ENCODE measurements at regions not wholly inside any gene's neighbourhood (a gene's known extent, or its start where the extent isn't known, plus 50 kb on each side); places are given as distances from the start of the nearest gene placed in this dataset.
"Not testable (repeated sequence)": the region's sequence is repeated elsewhere in the genome, so short reads cannot be mapped to it uniquely, and the experiment has no call there.

DNA sequence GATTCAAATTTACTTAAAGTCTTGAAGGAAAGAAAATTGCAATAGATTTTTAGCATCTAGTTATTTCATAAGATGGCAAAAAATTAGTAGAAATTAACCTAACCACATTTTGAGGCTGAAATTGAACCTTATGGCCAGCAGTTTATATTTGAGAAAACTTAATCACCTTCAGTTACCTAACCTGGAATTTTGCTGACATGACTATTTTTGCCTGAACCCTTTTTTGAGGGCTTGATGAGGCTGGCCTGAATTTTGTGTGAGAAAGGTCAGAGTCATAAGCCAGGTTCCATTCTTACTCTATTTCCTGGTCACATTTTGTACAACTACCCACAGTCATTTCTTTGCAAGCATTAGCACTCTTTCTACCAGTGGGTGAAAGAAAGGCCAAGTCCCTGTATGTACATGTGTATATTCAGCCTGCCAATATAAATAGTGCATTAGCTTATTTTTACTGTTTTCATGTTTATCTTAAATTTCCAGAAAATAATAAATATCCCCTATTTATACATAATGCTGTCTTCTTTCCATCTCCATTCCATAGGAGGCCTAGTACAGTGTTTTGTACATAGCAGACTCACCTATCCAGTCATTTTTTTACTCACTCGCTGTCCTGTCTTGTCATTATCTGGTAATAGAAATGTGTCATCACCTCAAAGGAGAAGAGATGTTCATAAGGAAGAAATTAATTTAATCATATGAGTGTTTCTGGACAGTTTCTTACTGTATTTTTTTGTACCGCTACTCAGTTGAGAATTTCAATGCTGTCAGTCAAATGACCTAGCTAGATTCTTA, 108.4 kb upstream of the SGCD start:
- DNase-seq (ENCODE audit: insufficient read length) (no peak), FAIRE-seq (no peak)
- TF ChIP-seq POLR2AphosphoS5 (IDR thresholded peaks at IDR 0.05; ENCODE audit: low read depth, low read length): no peak
- no peak for TF ChIP-seq POLR2A (IDR thresholded peaks at IDR 0.05; ENCODE audit: low read depth, low read length)
- TF ChIP-seq TAF1 (IDR thresholded peaks at IDR 0.05; ENCODE audit: borderline replicate concordance, low read depth, low read length): no peak

DNA sequence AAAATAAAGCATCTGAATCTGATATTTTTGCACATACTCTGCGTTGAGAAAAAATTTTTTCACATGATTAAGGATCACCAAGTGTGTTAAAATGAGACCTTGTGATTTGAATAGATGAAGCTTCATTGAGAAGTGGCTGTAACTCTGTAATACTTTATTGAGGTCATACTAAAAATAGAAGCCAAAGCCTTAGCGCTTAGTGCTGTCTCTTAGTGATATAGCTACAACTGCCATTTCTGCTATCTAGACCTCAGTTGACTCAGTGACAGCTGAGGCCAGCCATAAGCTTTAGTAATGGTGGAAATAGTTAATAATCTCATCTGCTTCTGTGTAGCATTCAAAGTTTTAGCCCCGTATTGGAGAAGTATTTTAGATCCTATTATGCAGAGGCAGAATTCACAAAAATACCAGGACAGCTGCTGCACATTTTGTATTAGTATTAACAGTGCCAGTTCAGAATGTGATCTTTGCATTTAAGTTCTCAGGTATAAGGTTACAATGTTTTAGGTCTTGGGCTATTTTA, 107.4 kb upstream of the SGCD start:
- DNase-seq (ENCODE audit: insufficient read length): no peak
- TF ChIP-seq TAF1 (IDR thresholded peaks at IDR 0.05; ENCODE audit: borderline replicate concordance, low read depth, low read length): no peak
- TF ChIP-seq POLR2A (IDR thresholded peaks at IDR 0.05; ENCODE audit: low read depth, low read length): no peak
- TF ChIP-seq POLR2AphosphoS5 (IDR thresholded peaks at IDR 0.05; ENCODE audit: low read depth, low read length): no peak
- FAIRE-seq: no peak

DNA sequence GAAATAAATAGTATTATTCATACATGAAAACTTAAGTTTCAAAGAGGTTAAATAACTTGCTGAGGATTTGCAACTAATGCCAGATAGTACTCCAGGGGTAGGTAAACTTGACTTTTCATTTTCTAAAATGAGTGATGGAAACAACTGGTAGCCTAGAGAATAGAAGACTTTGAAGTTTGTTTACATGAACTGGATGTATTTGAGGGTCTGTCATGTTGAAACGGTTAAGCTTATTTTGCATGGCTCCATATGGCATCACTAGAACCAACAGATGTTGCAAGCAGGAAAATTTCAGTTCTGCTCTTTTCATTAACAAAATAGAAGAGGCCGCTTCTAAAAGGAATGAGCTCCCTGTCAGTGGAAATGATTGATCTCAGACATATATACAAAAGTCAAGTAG, 105.1 kb upstream of the SGCD start:
- DNase-seq (ENCODE audit: insufficient read length): no peak
- no peak for TF ChIP-seq TAF1 (IDR thresholded peaks at IDR 0.05; ENCODE audit: borderline replicate concordance, low read depth, low read length)
- TF ChIP-seq POLR2A (IDR thresholded peaks at IDR 0.05; ENCODE audit: low read depth, low read length): no peak
- no peak for FAIRE-seq

DNA sequence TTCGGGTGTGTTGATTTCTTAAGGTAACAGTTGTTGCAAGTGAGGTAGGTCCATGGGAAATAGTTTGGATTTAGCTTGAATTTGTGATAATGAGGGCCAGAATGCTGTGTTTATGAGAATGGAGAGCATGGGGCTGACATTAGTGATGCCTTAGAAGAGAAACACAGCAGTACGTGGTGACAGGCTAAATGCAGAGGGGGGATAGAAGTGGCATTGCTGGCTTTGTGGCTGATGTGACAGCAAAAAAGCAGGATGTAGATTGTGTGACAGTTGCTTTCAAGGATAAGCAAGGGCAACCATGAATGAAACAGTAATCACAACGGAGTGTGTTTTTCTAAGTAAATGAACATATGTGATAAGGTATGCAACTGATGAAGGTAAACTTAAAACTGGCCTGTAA, 103.4 kb upstream of the SGCD start:
- no peak for DNase-seq (ENCODE audit: insufficient read length)
- no peak for FAIRE-seq
- TF ChIP-seq TAF1 (IDR thresholded peaks at IDR 0.05; ENCODE audit: borderline replicate concordance, low read depth, low read length) (no peak), POLR2A (IDR thresholded peaks at IDR 0.05; ENCODE audit: low read depth, low read length) (no peak), POLR2AphosphoS5 (IDR thresholded peaks at IDR 0.05; ENCODE audit: low read depth, low read length) (no peak)

DNA sequence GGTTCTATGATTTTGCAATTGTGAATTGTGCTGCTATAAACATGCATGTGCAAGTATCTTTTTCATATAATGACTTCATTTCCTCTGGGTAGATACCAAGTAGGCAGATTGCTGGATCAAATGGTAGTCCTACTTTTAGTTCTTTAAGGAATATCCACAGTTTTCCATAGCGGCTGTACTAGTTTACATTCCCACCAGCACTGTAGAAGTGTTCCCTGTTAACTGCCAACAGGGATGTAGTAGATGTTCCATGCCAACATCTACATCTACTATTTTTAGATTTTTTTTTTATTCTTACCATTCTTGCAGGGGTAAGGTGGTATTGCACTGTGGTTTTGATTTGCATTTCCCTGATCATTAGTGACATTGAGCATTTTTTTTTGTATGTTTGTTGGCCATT, 100.5 kb upstream of the SGCD start:
- not testable (repeated sequence) for FAIRE-seq; DNase-seq (ENCODE audit: insufficient read length)

DNA sequence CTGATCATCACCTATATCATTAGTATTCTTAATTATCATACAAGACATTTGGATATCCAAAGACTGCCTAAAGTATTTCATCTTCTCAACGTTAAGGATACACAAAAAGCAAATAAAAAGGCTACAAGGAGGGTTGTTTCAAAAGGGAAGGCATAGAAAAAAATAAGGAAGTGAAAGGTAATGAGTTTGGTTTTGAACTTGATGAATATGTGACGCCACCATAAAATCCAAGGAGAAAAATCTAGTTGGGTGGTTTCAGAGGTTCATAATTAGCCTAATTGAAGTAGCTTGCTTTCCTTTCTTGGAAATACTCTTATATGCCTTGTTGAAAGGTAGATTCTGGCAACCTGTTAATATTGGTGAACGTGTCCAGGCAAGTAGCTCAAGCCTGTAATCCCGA, 96.1 kb upstream of the SGCD start:
- TF ChIP-seq POLR2A (IDR thresholded peaks at IDR 0.05; ENCODE audit: low read depth, low read length) (no peak), TAF1 (IDR thresholded peaks at IDR 0.05; ENCODE audit: borderline replicate concordance, low read depth, low read length) (no peak), POLR2AphosphoS5 (IDR thresholded peaks at IDR 0.05; ENCODE audit: low read depth, low read length) (no peak)
- FAIRE-seq: no peak

DNA sequence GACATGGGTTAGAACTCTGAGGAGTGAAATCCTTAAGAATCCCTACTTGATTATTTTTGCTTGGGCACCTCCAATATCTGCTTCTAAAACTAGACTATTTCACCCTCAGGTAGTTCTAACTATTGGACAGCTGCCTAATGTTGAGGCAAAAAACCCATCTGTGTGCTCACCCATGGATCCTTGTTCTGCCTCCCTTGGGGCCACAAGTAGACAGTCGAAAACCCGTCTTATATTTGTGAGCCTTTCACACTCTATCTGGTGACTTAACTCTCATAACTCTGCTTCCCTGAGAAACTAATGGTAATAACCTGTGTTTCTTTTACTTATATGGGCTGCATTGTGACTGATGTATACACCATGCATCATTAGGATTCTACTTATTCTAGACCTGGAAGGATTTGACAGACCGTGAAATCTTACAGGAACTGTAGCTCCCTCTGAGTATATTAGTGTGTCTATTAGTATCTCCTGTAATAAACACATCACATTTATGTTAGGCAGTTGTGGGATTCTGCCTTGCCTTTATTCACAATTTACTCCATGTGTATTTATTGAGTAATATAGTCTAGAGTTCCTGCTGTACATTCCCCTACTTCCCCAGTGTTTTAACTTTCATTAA, 94.6 kb upstream of the SGCD start:
- DNase-seq (ENCODE audit: insufficient read length) (no peak), FAIRE-seq (no peak)
- no peak for TF ChIP-seq TAF1 (IDR thresholded peaks at IDR 0.05; ENCODE audit: borderline replicate concordance, low read depth, low read length)
- TF ChIP-seq POLR2A (IDR thresholded peaks at IDR 0.05; ENCODE audit: low read depth, low read length): no peak
- no peak for TF ChIP-seq POLR2AphosphoS5 (IDR thresholded peaks at IDR 0.05; ENCODE audit: low read depth, low read length)

More for the DNA sequence above, 96.1 kb upstream of the SGCD start:
- DNase-seq (ENCODE audit: insufficient read length): no peak

DNA sequence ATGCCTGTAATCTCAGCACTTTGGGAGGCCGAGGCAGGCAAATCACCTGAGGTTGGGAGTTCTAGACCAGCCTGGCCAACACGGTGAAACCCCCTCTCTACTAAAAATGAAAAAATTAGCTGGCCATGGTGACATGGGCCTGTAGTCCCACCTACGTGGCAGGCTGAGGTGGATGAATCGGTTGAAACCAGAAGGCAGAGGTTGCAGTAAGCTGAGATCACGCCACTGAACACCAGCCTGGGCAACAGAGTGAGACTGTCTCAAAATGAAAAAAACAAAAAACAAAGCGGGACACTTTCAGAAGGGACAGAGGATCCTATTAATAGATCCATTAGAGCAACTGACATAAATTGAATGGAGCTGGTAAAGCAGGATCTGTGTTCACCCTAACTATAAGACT, 89.6 kb upstream of the SGCD start:
- no peak for FAIRE-seq
- DNase-seq (ENCODE audit: insufficient read length): no peak
- TF ChIP-seq POLR2A (IDR thresholded peaks at IDR 0.05; ENCODE audit: low read depth, low read length) (no peak), TAF1 (IDR thresholded peaks at IDR 0.05; ENCODE audit: borderline replicate concordance, low read depth, low read length) (no peak), POLR2AphosphoS5 (IDR thresholded peaks at IDR 0.05; ENCODE audit: low read depth, low read length) (no peak)

DNA sequence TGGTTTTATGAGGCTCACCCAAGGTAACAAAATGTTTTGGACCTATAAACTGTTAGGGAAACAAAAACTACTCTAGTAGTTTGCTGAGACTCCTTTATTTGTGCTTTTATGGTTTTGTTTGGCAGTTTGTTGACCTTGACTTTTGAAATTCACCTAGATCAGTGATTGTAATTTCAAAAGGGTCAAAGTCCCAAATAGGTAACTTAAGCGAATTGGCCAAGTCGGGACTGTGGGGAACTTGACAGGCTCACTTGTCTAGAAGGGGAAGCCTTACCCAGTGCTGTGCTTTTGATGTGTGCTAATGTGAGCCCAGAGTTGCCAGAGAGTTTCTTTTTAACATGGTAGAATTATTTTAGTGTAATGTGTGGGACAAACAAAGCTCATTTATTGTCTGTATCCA, 87.2 kb upstream of the SGCD start:
- no peak for FAIRE-seq
- TF ChIP-seq TAF1 (IDR thresholded peaks at IDR 0.05; ENCODE audit: borderline replicate concordance, low read depth, low read length) (no peak), POLR2A (IDR thresholded peaks at IDR 0.05; ENCODE audit: low read depth, low read length) (no peak), POLR2AphosphoS5 (IDR thresholded peaks at IDR 0.05; ENCODE audit: low read depth, low read length) (no peak)
- no peak for DNase-seq (ENCODE audit: insufficient read length)

DNA sequence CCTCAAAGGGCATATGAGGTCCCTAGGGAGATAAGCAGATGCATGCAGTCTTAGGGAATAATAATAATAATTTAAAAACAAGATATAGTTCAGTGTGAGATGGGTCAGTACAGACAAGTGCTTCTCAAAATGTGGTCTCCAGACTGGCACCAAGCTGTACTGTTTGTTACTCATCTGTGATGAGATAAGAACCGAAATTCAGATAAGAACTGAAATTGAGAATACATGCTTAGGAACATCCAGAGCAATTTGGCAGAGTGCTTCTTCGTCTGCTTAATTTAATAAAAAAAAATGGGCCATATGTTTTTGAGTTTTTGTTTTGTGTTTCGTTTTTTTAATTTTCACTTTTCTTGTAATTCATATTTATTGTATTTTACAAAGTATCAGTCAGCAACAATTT, 86.5 kb upstream of the SGCD start:
- DNase-seq (ENCODE audit: insufficient read length) (no peak), FAIRE-seq (no peak)
- TF ChIP-seq TAF1 (IDR thresholded peaks at IDR 0.05; ENCODE audit: borderline replicate concordance, low read depth, low read length) (no peak), POLR2AphosphoS5 (IDR thresholded peaks at IDR 0.05; ENCODE audit: low read depth, low read length) (no peak), POLR2A (IDR thresholded peaks at IDR 0.05; ENCODE audit: low read depth, low read length) (no peak)

DNA sequence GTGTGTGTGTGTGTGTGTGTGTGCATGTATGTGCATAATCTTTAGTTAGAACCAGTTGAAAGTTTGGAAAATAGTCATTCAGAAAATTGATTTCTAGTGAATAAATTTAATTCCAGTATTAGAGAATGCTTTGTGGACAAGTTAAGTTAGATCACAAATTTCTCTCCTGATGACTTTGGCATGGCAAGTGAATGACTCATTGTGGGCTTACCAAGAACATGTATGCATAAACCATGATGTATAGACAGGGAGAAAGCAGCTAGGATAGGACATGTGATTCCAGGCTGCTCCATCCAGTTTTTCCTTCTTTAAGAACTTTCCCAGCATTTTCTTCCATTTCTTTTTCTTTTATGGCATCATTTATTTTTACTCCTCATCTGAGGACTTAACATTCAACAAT, 85.7 kb upstream of the SGCD start:
- FAIRE-seq (no peak), DNase-seq (ENCODE audit: insufficient read length) (no peak)
- TF ChIP-seq POLR2AphosphoS5 (IDR thresholded peaks at IDR 0.05; ENCODE audit: low read depth, low read length): no peak
- no peak for TF ChIP-seq TAF1 (IDR thresholded peaks at IDR 0.05; ENCODE audit: borderline replicate concordance, low read depth, low read length)
- TF ChIP-seq POLR2A (IDR thresholded peaks at IDR 0.05; ENCODE audit: low read depth, low read length): no peak

DNA sequence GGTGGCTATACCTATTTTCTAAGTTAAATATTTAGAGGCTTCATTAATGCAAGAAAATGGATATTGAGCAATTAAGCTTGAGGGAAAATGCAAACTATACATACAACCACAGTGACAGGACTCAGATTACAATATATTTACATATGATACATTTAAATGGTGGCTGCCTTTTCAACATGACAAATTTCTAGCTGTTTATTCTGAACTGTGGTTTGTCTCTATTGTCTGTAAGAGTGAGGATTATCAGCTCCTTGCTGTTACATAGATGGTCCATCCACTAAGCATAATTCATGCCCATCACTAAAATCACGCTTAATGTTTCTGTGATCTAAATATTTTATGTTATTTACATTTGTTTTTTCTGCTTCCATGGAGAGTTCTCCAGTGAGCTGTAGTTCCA, 81.1 kb upstream of the SGCD start:
- no peak for TF ChIP-seq TAF1 (IDR thresholded peaks at IDR 0.05; ENCODE audit: borderline replicate concordance, low read depth, low read length)
- no peak for TF ChIP-seq POLR2AphosphoS5 (IDR thresholded peaks at IDR 0.05; ENCODE audit: low read depth, low read length)
- no peak for TF ChIP-seq POLR2A (IDR thresholded peaks at IDR 0.05; ENCODE audit: low read depth, low read length)
- DNase-seq (ENCODE audit: insufficient read length): no peak
- no peak for FAIRE-seq

All from GM12892 (cell line).